Parathyroid adenoma (tissue), 2 donors: ENCODE measurements at regions not wholly inside any gene's neighbourhood (a gene's known extent, or its start where the extent isn't known, plus 50 kb on each side); places are given as distances from the start of the nearest gene placed in this dataset.

ENCODE experiments used
- H2AFZ ChIP-seq: fragments of 300-600 bp; sonication (generic); one replicate; pipeline ENCODE4 v1.7.0; 2017; ENCODE audit warnings: antibody characterized with exemption, mild to moderate bottlenecking
- H3K27ac ChIP-seq: fragments of 300-600 bp; sonication (generic); one replicate; pipeline ENCODE4 v1.7.0; 2017
- H3K27me3 ChIP-seq: fragments of 300-600 bp; sonication (generic); one replicate; pipeline ENCODE4 v1.7.0; 2017; ENCODE audit warnings: low read length; ENCODE audit not compliant: control insufficient read depth, insufficient read depth
- H3K36me3 ChIP-seq: fragments of 300-600 bp; sonication (generic); one replicate; pipeline ENCODE4 v1.7.0; 2017; ENCODE audit warnings: low read length; ENCODE audit not compliant: control insufficient read depth, insufficient read depth
- H3K4me1 ChIP-seq: fragments of 300-600 bp; sonication (generic); one replicate; pipeline ENCODE4 v1.7.0; 2017; ENCODE audit warnings: control low read depth
- H3K4me2 ChIP-seq: fragments of 300-600 bp; sonication (generic); one replicate; pipeline ENCODE4 v1.7.0; 2017; ENCODE audit warnings: low read length
- H3K4me3 ChIP-seq: fragments of 300-600 bp; sonication (generic); one replicate; pipeline ENCODE4 v1.7.0; 2017; ENCODE audit warnings: low read depth, low read length
- H3K79me2 ChIP-seq: fragments of 300-600 bp; sonication (generic); one replicate; pipeline ENCODE4 v1.7.0; 2017; ENCODE audit warnings: control low read depth
- H3K9ac ChIP-seq: fragments of 300-600 bp; sonication (generic); one replicate; pipeline ENCODE4 v1.7.0; 2017; ENCODE audit warnings: mild to moderate bottlenecking
- H3K9me3 ChIP-seq: fragments of 300-600 bp; sonication (generic); one replicate; pipeline ENCODE4 v1.7.0; 2017; ENCODE audit warnings: low read length; ENCODE audit not compliant: control insufficient read depth
- CTCF ChIP-seq: fragments of 300-600 bp; sonication (generic); IDR thresholded peaks from one replicate; pipeline ENCODE4 v1.7.0; 2017; ENCODE audit warnings: antibody characterized with exemption, mild to moderate bottlenecking
- donor health status: primary hyperparathyroidism.

- Histone ChIP-seq H3K27ac (no peak overlapping the region), H3K79me2 (no peaks in the 10 kb centered on the region), H2AFZ (no peak overlapping the region), H3K9ac (no peak overlapping the region), H3K4me1 (no peaks in the 10 kb centered on the region), H3K4me2 (no peak overlapping the region), H3K4me3 (no peak overlapping the region), H3K27me3 (no peaks in the 10 kb centered on the region), H3K36me3 (no peaks in the 10 kb centered on the region), H3K9me3 (no peaks in the 10 kb centered on the region)
- TF ChIP-seq CTCF, result no peak
These were observed 57.6 kb downstream of the TENT5A start for GRCh38 chr6:81694855-81695254.

GRCh38 chr6:81694207-81694606 is 58.3 kb downstream of the TENT5A start:
- Histone ChIP-seq H3K9ac (no peak overlapping the region), H3K4me3 (no peak overlapping the region), H3K4me1 (no peaks in the 10 kb centered on the region), H3K79me2 (no peaks in the 10 kb centered on the region), H3K9me3 (no peaks in the 10 kb centered on the region), H3K27ac (no peak overlapping the region), H3K36me3 (no peaks in the 10 kb centered on the region), H3K4me2 (no peak overlapping the region), H2AFZ (no peak overlapping the region), H3K27me3 (no peaks in the 10 kb centered on the region)
- no peak for TF ChIP-seq CTCF

- Histone ChIP-seq H3K9me3 (no peaks in the 10 kb centered on the region), H3K4me1 (no peaks in the 10 kb centered on the region), H2AFZ (no peak overlapping the region), H3K36me3 (no peaks in the 10 kb centered on the region), H3K9ac (no peak overlapping the region), H3K79me2 (no peaks in the 10 kb centered on the region), H3K4me2 (no peak overlapping the region), H3K27me3 (no peaks in the 10 kb centered on the region), H3K27ac (no peak overlapping the region), H3K4me3 (no peak overlapping the region)
- TF ChIP-seq CTCF, result no peak
These were observed 59.2 kb downstream of the TENT5A start for GRCh38 chr6:81693266-81693665.

- H3K27me3 ChIP-seq, result no peaks in the 10 kb centered on the region
- H2AFZ ChIP-seq, result no peak overlapping the region
- no peaks in the 10 kb centered on the region for H3K9me3 ChIP-seq
- no peak overlapping the region for H3K4me3 ChIP-seq
- no peak overlapping the region for H3K9ac ChIP-seq
- H3K4me2 ChIP-seq, result no peak overlapping the region
- TF ChIP-seq CTCF, result no peak
- H3K36me3 ChIP-seq, result no peaks in the 10 kb centered on the region
- H3K27ac ChIP-seq, result no peak overlapping the region
- H3K79me2 ChIP-seq, result no peaks in the 10 kb centered on the region
- H3K4me1 ChIP-seq, result no peaks in the 10 kb centered on the region
These were observed 62.4 kb downstream of the TENT5A start for GRCh38 chr6:81690073-81690472.

GRCh38 chr6:81689580-81689979 is 62.9 kb downstream of the TENT5A start:
- Histone ChIP-seq H3K4me3 (no peak overlapping the region), H2AFZ (no peak overlapping the region), H3K9me3 (no peaks in the 10 kb centered on the region), H3K4me1 (no peaks in the 10 kb centered on the region), H3K36me3 (no peaks in the 10 kb centered on the region), H3K9ac (no peak overlapping the region), H3K4me2 (no peak overlapping the region), H3K27ac (no peak overlapping the region), H3K27me3 (no peaks in the 10 kb centered on the region), H3K79me2 (no peaks in the 10 kb centered on the region)
- no peak for TF ChIP-seq CTCF
